Nucleus accumbens (tissue), 56 donors: ENCODE measurements at regions not wholly inside any gene's neighbourhood (a gene's known extent, or its start where the extent isn't known, plus 50 kb on each side); places are given as distances from the start of the nearest gene placed in this dataset.
A peak's percentile ranks its signal among the peaks of the same experiment; 100 is the strongest.

Experiments
- DNase-seq, 56 donors: peaks; one replicate each; lab custom pipeline; 2025; lab: John Stamatoyannopoulos, UW

DNA sequence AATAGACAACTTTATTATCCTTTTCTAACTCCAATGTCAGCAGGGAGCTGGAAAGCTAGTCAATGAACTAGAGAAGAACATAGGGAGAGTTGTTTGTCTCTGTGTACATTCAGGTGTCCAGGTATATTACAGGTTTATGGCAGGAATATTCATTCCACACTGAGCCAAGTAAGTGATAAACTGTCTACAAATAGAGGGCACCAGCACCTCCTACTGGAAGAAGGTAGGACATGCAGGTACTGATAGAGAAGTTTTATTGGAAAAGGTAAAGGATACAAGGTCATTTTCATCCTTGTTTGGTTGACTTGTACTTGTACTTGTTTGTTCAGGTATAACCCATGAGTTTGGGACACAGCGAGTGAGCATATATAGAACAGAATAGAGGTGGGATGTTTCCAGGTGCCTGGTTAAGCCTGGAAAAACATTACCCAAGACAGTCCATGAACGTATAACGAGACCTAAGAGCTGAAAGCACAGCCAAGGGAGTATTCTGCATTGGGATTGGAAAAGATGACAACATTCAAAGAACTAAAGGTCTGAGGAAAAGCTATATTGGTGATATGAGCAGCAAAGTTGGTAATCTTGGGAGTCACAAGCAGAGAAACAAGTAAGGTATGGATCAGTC, 61.4 kb upstream of the PPP1R3C start:
- DNase-seq, result no peak

DNA sequence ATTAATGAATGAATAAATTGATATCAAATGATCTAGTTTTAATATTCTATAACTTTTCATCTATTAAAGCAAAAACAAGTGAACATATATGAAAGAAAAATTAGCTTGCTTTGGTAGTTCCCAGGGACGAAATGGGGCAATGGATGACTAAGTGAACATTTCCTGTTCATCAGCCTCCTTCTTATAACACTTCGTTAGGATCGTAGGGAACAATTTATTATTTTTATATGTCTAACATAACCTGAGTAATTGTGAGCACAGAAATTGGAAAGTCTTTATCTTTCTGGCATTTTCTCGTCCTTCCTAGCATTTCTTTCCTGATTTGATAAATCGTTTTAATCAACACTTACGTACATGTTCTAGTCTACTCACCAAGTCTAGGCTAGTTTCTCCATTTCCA, 59.1 kb upstream of the PPP1R3C start:
- DNase-seq, result no peak

DNA sequence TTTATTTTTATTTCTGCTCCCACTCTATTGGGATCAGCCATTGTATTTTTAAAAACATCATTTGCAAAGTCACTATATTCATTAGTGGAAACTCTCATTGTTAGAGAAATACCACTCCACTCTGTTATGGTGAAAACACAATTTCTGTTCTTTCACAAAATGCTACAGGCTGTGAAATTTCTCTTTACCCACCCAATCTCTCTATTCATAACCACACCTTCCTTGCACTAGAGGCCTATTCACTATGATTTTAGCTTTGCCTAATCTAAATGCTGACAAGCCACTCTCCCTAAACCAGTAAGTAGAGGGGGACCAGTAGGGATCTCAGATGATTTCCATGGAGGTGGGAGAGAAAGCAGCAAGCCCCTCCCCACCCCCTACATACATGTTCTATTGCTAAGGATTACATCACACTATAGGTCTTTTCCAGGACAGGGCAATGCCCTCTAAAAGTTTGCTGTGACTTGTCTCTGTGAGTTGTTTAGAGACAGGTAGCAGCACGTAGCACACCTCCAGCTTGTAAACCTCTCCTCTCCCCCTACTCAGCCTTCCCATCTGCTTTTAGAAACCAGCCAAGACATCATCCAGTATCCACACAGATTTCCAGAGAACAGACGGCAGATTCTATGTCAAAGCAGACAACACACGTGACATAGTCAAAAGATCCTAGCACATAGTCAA, 58.3 kb upstream of the PPP1R3C start:
- no peak for DNase-seq

DNA sequence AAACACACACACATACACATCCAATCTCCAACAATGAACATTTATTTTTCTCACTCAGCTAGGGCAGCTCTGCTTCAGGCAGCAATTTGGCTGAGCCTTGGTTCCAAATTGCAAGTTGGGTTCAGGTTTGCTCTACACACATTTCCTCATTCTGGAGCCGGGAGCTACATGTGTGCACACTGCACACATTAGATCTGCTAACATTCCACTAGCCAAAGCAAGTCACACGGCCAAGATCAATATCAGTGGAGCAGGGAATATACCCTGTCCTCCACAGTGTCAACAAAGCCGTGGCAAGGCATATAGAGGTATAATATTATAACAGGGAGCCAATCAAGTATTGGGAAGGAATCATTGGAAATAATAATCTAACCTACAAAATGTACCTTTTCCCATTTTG, 57.5 kb upstream of the PPP1R3C start:
- DNase-seq, result no peak

DNA sequence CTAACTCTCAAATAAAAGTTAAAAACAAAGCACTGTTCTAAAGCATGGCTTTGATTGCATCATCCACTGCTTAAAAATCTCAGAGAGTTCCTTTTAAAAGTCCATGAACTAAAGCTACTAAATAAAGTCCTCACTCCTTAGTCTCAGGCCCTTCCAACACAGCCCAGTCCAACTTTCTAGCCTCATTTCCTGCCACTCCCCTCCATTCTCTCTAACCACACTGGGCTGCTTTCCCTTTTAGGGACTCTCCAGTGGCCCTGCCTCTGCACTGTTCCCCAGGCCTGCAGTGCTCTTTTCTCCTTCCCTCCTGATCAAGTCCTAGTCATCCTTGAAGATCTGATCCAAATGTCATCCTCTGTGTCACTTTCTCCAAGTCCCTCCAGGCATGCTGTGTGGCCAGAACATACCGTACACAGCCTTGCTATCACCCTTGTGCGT, 56.9 kb upstream of the PPP1R3C start:
- DNase-seq, result peak in 1 of 56 donors; percentile 5

DNA sequence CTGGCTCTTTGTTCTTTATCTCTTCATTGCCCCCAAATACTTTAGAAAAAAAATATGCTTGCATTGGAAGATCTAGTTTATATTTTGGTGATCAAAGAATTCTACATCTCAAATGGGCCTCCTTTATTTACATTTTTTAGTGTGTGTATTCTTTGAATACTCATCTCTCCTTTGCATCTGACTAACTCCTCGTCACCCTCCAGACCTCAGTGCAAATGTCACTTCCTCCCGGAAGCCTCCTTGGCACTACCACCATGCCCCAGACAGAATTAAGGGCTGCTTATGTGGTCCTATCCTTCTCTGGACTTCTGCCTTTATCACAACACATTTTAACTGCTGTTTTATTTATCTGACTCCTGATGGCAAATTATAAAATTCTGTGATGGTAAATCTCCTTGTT, 52.0 kb upstream of the PPP1R3C start:
- no peak for DNase-seq

DNA sequence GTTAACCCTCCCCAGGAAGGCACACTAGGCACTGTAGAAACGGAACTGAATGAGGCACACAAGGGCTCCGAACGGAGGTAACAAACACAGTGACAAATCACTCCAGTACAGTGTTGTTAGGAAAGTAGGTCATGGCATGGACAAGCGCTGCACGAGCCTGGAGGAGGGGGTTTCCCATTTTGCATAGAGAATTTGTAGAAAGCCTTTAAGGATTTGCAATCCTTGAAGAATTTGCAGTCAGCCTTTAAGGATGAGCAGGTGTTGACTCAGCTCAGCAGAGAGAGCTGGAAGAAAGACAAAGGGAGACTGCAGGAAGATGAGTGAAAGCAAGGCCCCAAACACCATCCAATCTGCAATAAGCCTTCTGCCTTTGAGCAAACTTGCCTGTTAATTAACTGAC, 51.1 kb upstream of the PPP1R3C start:
- peak in 3 of 56 donors; percentile 5 to 25 (median 17) for DNase-seq

DNA sequence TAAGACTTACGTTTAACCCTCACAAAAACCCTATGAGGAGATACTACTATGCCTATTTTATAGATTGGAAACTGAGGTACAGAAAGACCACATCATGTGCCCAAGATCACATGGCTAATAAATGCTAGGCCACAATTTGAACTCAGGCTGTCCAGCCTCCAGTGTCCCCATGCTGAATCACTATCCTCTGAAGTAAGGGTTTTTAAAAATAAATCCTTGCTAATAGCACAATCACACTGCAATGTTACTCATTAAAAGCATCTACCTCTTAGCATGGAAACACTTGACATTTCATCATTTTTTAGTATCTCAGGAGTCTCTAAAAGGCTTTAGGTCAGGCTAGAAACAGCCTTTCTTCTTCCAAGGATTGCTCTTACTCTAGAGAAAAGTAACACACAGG, 50.0 kb upstream of the PPP1R3C start:
- DNase-seq, result no peak
